ENCODE measurements at regions not wholly inside any gene's neighbourhood (a gene's known extent, or its start where the extent isn't known, plus 50 kb on each side); places are given as distances from the start of the nearest gene placed in this dataset.

GRCh38 chr10:4006051-4006450 is 221.0 kb upstream of the KLF6 start:
- Histone ChIP-seq H4K20me1 (ENCODE audit: control insufficient read depth, extremely low read depth, insufficient read depth, low read length) (no peaks in the 10 kb centered on the region), H3K79me2 (ENCODE audit: control insufficient read depth, insufficient read depth, low read length) (no peaks in the 10 kb centered on the region), H3K36me3 (ENCODE audit: control insufficient read depth in 2 of 2, extremely low read depth in 1 of 2, insufficient read depth in 2 of 2, low read length in 2 of 2) (no peaks in the 10 kb centered on the region), H3K9me3 (ENCODE audit: control insufficient read depth, low read depth, low read length) (no peaks in the 10 kb centered on the region), H3K9ac (ENCODE audit: control insufficient read depth, extremely low read depth, insufficient read depth, low read length) (no peak overlapping the region), H3K4me2 (ENCODE audit: control insufficient read depth, extremely low read depth, insufficient read depth, low read depth, low read length) (no peak overlapping the region), H3K9me1 (ENCODE audit: control insufficient read depth, extremely low read depth, insufficient read depth, low read length) (no peaks in the 10 kb centered on the region), H2AFZ (ENCODE audit: control insufficient read depth, low read length) (no peak overlapping the region), H3K27me3 (ENCODE audit: control insufficient read depth, extremely low read depth, insufficient read depth, low read length) (no peaks in the 10 kb centered on the region), H3K4me3 (ENCODE audit: control insufficient read depth in 2 of 3, extremely low read depth in 1 of 3, insufficient read depth in 2 of 3, low read depth in 1 of 3, low read length in 3 of 3) (no peak overlapping the region), H3K27ac (ENCODE audit: control insufficient read depth, insufficient read depth, low read length) (no peak overlapping the region), H3K4me1 (ENCODE audit: control insufficient read depth, extremely low read depth, insufficient read depth, low read length) (no peaks in the 10 kb centered on the region)
- FAIRE-seq (no peak), DNase-seq (ENCODE audit: low read depth, low spot score) (no peak)
- TF ChIP-seq, protein P1, sequence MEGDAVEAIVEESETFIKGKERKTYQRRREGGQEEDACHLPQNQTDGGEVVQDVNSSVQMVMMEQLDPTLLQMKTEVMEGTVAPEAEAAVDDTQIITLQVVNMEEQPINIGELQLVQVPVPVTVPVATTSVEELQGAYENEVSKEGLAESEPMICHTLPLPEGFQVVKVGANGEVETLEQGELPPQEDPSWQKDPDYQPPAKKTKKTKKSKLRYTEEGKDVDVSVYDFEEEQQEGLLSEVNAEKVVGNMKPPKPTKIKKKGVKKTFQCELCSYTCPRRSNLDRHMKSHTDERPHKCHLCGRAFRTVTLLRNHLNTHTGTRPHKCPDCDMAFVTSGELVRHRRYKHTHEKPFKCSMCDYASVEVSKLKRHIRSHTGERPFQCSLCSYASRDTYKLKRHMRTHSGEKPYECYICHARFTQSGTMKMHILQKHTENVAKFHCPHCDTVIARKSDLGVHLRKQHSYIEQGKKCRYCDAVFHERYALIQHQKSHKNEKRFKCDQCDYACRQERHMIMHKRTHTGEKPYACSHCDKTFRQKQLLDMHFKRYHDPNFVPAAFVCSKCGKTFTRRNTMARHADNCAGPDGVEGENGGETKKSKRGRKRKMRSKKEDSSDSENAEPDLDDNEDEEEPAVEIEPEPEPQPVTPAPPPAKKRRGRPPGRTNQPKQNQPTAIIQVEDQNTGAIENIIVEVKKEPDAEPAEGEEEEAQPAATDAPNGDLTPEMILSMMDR (optimal IDR thresholded peaks at IDR 0.05 in 1 of 3, IDR thresholded peaks at IDR 0.05 in 1 of 3, conservative IDR thresholded peaks at IDR 0.05 in 1 of 3; ENCODE audit: extremely low read depth in 1 of 3, insufficient read depth in 2 of 3, low read length in 3 of 3), result no peak
- no peak for TF ChIP-seq EZH2 (IDR thresholded peaks at IDR 0.05; ENCODE audit: low read length)
- dilution Hi-C loops (cut with MboI; ENCODE audit: extremely low pct_ligation_motif_present, low sequenced_read_pairs), result no loop called here

DNA sequence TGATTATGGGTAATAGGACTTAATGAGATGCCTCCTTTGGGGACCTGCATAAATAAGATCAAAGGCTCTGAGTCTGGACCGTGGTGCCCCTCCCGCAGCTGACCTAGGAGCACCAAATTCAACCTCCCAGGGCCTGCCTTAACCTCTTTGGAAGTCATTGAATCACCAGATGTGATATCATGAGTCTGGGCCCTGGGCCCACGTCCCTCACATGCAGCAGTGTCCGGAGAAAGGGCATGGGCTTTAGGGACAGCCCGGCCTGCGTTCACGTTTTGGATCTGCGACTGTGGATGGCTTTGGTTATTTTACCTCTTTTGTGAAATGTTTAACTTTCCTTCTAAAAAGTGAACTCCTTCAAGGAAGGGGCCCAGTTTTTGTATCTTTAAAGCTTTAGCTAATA is 220.0 kb upstream of the KLF6 start:
- DNase-seq (ENCODE audit: low read depth, low spot score), result no peak
- no peak for FAIRE-seq

More for the DNA sequence above, 220.0 kb upstream of the KLF6 start:
- Histone ChIP-seq H2AFZ (ENCODE audit: control insufficient read depth, low read length) (no peak overlapping the region), H3K9ac (ENCODE audit: control insufficient read depth, extremely low read depth, insufficient read depth, low read length) (no peak overlapping the region), H3K4me3 (ENCODE audit: control insufficient read depth in 2 of 3, extremely low read depth in 1 of 3, insufficient read depth in 2 of 3, low read depth in 1 of 3, low read length in 3 of 3) (no peak overlapping the region), H3K4me2 (ENCODE audit: control insufficient read depth, extremely low read depth, insufficient read depth, low read depth, low read length) (no peak overlapping the region), H3K9me1 (ENCODE audit: control insufficient read depth, extremely low read depth, insufficient read depth, low read length) (no peaks in the 10 kb centered on the region), H3K4me1 (ENCODE audit: control insufficient read depth, extremely low read depth, insufficient read depth, low read length) (no peaks in the 10 kb centered on the region), H4K20me1 (ENCODE audit: control insufficient read depth, extremely low read depth, insufficient read depth, low read length) (no peaks in the 10 kb centered on the region), H3K9me3 (ENCODE audit: control insufficient read depth, low read depth, low read length) (no peaks in the 10 kb centered on the region), H3K79me2 (ENCODE audit: control insufficient read depth, insufficient read depth, low read length) (no peaks in the 10 kb centered on the region), H3K27me3 (ENCODE audit: control insufficient read depth, extremely low read depth, insufficient read depth, low read length) (no peaks in the 10 kb centered on the region), H3K27ac (ENCODE audit: control insufficient read depth, insufficient read depth, low read length) (no peak overlapping the region), H3K36me3 (ENCODE audit: control insufficient read depth in 2 of 2, extremely low read depth in 1 of 2, insufficient read depth in 2 of 2, low read length in 2 of 2) (no peaks in the 10 kb centered on the region)
- dilution Hi-C loops (cut with MboI; ENCODE audit: extremely low pct_ligation_motif_present, low sequenced_read_pairs), result no loop called here
- no peak for TF ChIP-seq EZH2 (IDR thresholded peaks at IDR 0.05; ENCODE audit: low read length)
- TF ChIP-seq, protein P1 (optimal IDR thresholded peaks at IDR 0.05 in 1 of 3, IDR thresholded peaks at IDR 0.05 in 1 of 3, conservative IDR thresholded peaks at IDR 0.05 in 1 of 3; ENCODE audit: extremely low read depth in 1 of 3, insufficient read depth in 2 of 3, low read length in 3 of 3), result no peak

Measured in keratinocyte (primary cell).